Uterus (tissue), 2 donors: ENCODE measurements at regions not wholly inside any gene's neighbourhood (a gene's known extent, or its start where the extent isn't known, plus 50 kb on each side); places are given as distances from the start of the nearest gene placed in this dataset.

ENCODE experiments used
- POLR2A ChIP-seq, 2 donors: fragments of 450-650 bp; IDR thresholded peaks; one replicate each; pipeline ENCODE4 v1.6.1; 2016; ENCODE audit warnings: antibody characterized with exemption in 2 of 2, mild to moderate bottlenecking in 1 of 2, moderate library complexity in 1 of 2
- TF ChIP-seq, protein P1 (sequence below), 4 experiments: fragments of 200-600 bp in 2 of 4; fragments of 450-650 bp in 2 of 4; sonication (generic) in 2 of 4; IDR thresholded peaks; one replicate each; pipeline ENCODE4 v1.5.1; 2016 to 2019; ENCODE audit warnings: antibody characterized with exemption in 4 of 4, mild to moderate bottlenecking in 2 of 4, moderate library complexity in 1 of 4

DNA sequence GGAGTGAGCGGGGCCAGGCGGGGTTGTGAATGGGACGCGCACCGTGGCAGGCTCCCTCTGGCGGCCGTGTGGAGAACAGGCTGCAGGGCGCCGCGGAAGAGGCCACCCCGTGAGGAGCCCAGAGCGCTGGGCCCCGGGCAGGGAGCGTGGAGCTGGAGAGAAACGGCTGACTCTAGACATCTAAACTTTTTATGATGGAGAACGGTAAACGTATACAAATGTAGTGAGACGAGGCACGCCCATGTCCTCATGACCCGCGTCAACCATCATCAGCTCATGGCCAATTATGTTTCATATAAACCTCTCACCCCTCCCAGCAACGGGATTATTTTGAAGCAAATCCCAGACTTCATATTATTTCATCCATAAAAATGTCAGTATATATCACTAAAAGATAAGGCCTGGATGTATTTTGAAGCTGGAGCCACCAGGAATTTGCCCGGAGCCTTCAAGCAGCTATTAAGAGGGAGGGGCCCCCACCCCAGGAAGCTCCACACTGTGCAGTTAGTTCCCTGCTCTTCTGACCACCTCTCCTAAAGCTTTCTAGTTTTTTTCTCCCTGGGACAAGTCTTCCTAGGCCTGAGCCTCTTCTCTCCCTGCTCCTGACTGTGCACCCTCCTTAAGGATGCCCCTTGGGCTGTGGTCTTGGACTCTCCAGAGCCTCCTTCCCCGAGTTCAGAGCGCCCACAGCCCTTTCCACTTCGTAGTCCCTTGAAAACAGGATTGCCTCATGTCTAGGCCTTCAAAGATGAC, 149.5 kb downstream of the SMAD6 start:
- TF ChIP-seq, protein P1, sequence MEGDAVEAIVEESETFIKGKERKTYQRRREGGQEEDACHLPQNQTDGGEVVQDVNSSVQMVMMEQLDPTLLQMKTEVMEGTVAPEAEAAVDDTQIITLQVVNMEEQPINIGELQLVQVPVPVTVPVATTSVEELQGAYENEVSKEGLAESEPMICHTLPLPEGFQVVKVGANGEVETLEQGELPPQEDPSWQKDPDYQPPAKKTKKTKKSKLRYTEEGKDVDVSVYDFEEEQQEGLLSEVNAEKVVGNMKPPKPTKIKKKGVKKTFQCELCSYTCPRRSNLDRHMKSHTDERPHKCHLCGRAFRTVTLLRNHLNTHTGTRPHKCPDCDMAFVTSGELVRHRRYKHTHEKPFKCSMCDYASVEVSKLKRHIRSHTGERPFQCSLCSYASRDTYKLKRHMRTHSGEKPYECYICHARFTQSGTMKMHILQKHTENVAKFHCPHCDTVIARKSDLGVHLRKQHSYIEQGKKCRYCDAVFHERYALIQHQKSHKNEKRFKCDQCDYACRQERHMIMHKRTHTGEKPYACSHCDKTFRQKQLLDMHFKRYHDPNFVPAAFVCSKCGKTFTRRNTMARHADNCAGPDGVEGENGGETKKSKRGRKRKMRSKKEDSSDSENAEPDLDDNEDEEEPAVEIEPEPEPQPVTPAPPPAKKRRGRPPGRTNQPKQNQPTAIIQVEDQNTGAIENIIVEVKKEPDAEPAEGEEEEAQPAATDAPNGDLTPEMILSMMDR (IDR thresholded peaks at IDR 0.05) = peak; percentile 94 to 98 (median 96)
- TF ChIP-seq POLR2A (IDR thresholded peaks at IDR 0.05) = peak in 1 of 2 donors; percentile 15
